Activated CD4-positive, alpha-beta T cell treated with anti-CD3 and anti-CD28 coated beads, Interleukin-2, Interleukin-4, amounts not matched to agents 100 ng/mL and 50 ng/mL, durations not matched to agents 16 hours and 8 hours (primary cell): ENCODE measurements at regions not wholly inside any gene's neighbourhood (a gene's known extent, or its start where the extent isn't known, plus 50 kb on each side); places are given as distances from the start of the nearest gene placed in this dataset.
"Not testable (repeated sequence)": the region's sequence is repeated elsewhere in the genome, so short reads cannot be mapped to it uniquely, and the experiment has no call there.

Experiments used
- DNase-seq: peaks from one replicate; pipeline ENCODE4 v3.0.0-alpha.2; 2020; ENCODE audit warnings: low spot score

GRCh38 chr7:125459038-125459437 is 529.4 kb upstream of the POT1 start:
- DNase-seq, result no peak

- no peak for DNase-seq
Observed at GRCh38 chr7:125450749-125451148, 521.1 kb upstream of the POT1 start.

- no peak for DNase-seq
Observed at GRCh38 chr7:125445836-125446235, 516.2 kb upstream of the POT1 start.

GRCh38 chr7:125444864-125445263 is 515.2 kb upstream of the POT1 start:
- DNase-seq, result no peak

GRCh38 chr7:125436220-125436619 is 506.6 kb upstream of the POT1 start:
- DNase-seq, result no peak

- no peak for DNase-seq
Observed at GRCh38 chr7:125431349-125431748, 501.7 kb upstream of the POT1 start.

GRCh38 chr7:125430013-125430412 is 500.4 kb upstream of the POT1 start:
- no peak for DNase-seq

GRCh38 chr7:125427676-125428075 is 498.1 kb upstream of the POT1 start:
- no peak for DNase-seq

GRCh38 chr7:125425506-125425905 is 495.9 kb upstream of the POT1 start:
- DNase-seq, result no peak

GRCh38 chr7:125424721-125425120 is 495.1 kb upstream of the POT1 start:
- DNase-seq, result no peak

GRCh38 chr7:125423458-125424155 is 494.0 kb upstream of the POT1 start:
- DNase-seq, result peak; percentile 31

- not testable (repeated sequence) for DNase-seq
Observed at GRCh38 chr7:125421407-125421806, 491.8 kb upstream of the POT1 start.

- DNase-seq, result no peak
Observed at GRCh38 chr7:125412890-125413665, 483.5 kb upstream of the POT1 start.

- DNase-seq, result no peak
Observed at GRCh38 chr7:125409921-125410320, 480.3 kb upstream of the POT1 start.

GRCh38 chr7:125406111-125406510 is 476.5 kb upstream of the POT1 start:
- DNase-seq, result no peak

GRCh38 chr7:125399408-125399807 is 469.8 kb upstream of the POT1 start:
- no peak for DNase-seq

GRCh38 chr7:125396466-125397151 is 467.0 kb upstream of the POT1 start:
- DNase-seq, result no peak

GRCh38 chr7:125391921-125392320 is 462.3 kb upstream of the POT1 start:
- no peak for DNase-seq

- DNase-seq, result no peak
Observed at GRCh38 chr7:125390981-125391380, 461.4 kb upstream of the POT1 start.

- no peak for DNase-seq
Observed at GRCh38 chr7:125386211-125386610, 456.6 kb upstream of the POT1 start.

- no peak for DNase-seq
Observed at GRCh38 chr7:125383324-125383723, 453.7 kb upstream of the POT1 start.

GRCh38 chr7:125382401-125382800 is 452.8 kb upstream of the POT1 start:
- no peak for DNase-seq

GRCh38 chr7:125375942-125376341 is 446.3 kb upstream of the POT1 start:
- no peak for DNase-seq
